Uterus (tissue), 2 donors: ENCODE measurements at regions not wholly inside any gene's neighbourhood (a gene's known extent, or its start where the extent isn't known, plus 50 kb on each side); places are given as distances from the start of the nearest gene placed in this dataset.

Source experiments
- POLR2A ChIP-seq, 2 donors: fragments of 450-650 bp; IDR thresholded peaks; one replicate each; pipeline ENCODE4 v1.6.1; 2016; ENCODE audit warnings: antibody characterized with exemption in 2 of 2, mild to moderate bottlenecking in 1 of 2, moderate library complexity in 1 of 2
- TF ChIP-seq, protein P1 (sequence below), 4 experiments: fragments of 200-600 bp in 2 of 4; fragments of 450-650 bp in 2 of 4; sonication (generic) in 2 of 4; IDR thresholded peaks; one replicate each; pipeline ENCODE4 v1.5.1; 2016 to 2019; ENCODE audit warnings: antibody characterized with exemption in 4 of 4, mild to moderate bottlenecking in 2 of 4, moderate library complexity in 1 of 4

DNA sequence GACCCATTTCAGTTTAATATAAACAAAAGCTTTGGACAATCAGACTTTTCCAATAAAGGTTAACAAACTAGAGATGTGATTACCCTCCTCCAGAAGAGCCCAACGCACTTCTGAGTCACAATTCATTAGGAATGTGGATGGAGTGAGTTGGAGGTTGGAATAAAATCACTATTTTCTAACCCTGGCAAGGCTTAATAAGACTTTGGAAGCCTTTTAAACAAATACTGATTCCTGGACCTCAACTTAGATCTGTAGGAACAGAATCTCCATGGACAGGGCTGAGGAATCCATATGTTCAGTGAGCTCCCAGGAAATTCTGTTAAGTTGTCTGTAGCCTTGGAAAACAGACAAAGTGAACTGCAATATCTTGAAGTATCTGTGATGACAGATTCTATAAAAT, 233.5 kb upstream of the ELL2 start:
- TF ChIP-seq, protein P1, sequence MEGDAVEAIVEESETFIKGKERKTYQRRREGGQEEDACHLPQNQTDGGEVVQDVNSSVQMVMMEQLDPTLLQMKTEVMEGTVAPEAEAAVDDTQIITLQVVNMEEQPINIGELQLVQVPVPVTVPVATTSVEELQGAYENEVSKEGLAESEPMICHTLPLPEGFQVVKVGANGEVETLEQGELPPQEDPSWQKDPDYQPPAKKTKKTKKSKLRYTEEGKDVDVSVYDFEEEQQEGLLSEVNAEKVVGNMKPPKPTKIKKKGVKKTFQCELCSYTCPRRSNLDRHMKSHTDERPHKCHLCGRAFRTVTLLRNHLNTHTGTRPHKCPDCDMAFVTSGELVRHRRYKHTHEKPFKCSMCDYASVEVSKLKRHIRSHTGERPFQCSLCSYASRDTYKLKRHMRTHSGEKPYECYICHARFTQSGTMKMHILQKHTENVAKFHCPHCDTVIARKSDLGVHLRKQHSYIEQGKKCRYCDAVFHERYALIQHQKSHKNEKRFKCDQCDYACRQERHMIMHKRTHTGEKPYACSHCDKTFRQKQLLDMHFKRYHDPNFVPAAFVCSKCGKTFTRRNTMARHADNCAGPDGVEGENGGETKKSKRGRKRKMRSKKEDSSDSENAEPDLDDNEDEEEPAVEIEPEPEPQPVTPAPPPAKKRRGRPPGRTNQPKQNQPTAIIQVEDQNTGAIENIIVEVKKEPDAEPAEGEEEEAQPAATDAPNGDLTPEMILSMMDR (IDR thresholded peaks at IDR 0.05): no peak
- no peak for TF ChIP-seq POLR2A (IDR thresholded peaks at IDR 0.05)
